ENCODE measurements at regions not wholly inside any gene's neighbourhood (a gene's known extent, or its start where the extent isn't known, plus 50 kb on each side); places are given as distances from the start of the nearest gene placed in this dataset.

GRCh38 chr1:38210021-38210894 is 163.7 kb upstream of the POU3F1 start:
- no peak for TF ChIP-seq CTCF (conservative IDR thresholded peaks at IDR 0.05; ENCODE audit: low read depth in 2 of 2)
- TF ChIP-seq EZH2 (IDR thresholded peaks at IDR 0.05; ENCODE audit: low read depth, unreplicated experiment) = no peak
- no peak for TF ChIP-seq POLR2AphosphoS5 (IDR thresholded peaks at IDR 0.05; ENCODE audit: low read depth)

Measured in GM23338 (cell line).